Lung (tissue), 11 donors: ENCODE measurements at regions not wholly inside any gene's neighbourhood (a gene's known extent, or its start where the extent isn't known, plus 50 kb on each side); places are given as distances from the start of the nearest gene placed in this dataset.

Source experiments
- ATAC-seq: fragments of 200-7000 bp; cut with Tn5 transposase; one replicate; pipeline ENCODE4 v1.9.1; 2020; ENCODE audit warnings: moderate number of reproducible peaks; ENCODE audit not compliant: insufficient read depth, low FRiP score
- DNase-seq, 3 donors: peaks; one replicate each; pipeline ENCODE4 v3.0.0-alpha.2; 2013 to 2017
- H3K27ac ChIP-seq, 2 donors: one replicate each; pipeline ENCODE4 v1.5.1; 2013; ENCODE audit warnings: mild to moderate bottlenecking in 2 of 2, moderate library complexity in 2 of 2, control low read depth in 1 of 2, inconsistent platforms in 1 of 2, low read depth in 1 of 2, low read length in 1 of 2
- H3K27me3 ChIP-seq, 3 donors: one replicate each; pipeline ENCODE4 v1.5.1; 2013; ENCODE audit warnings: low read length in 2 of 3; ENCODE audit not compliant: control insufficient read depth in 3 of 3, insufficient read depth in 3 of 3
- H3K36me3 ChIP-seq, 4 donors: one replicate each; pipeline ENCODE4 v1.5.1; 2013; ENCODE audit warnings: low read length in 4 of 4, mild to moderate bottlenecking in 1 of 4, moderate library complexity in 1 of 4; ENCODE audit not compliant: control insufficient read depth in 4 of 4, insufficient read depth in 4 of 4
- H3K4me1 ChIP-seq, 5 donors: one replicate each; pipeline ENCODE4 v1.5.1; 2013; ENCODE audit warnings: low read length in 5 of 5, mild to moderate bottlenecking in 2 of 5, moderate library complexity in 1 of 5; ENCODE audit not compliant: control insufficient read depth in 5 of 5, insufficient read depth in 5 of 5
- H3K4me3 ChIP-seq: one replicate; pipeline ENCODE4 v1.5.1; 2013; ENCODE audit warnings: mild to moderate bottlenecking, control low read depth, moderate library complexity
- H3K9ac ChIP-seq, 2 donors: one replicate each; pipeline ENCODE4 v1.5.1; 2013; ENCODE audit warnings: low read length in 2 of 2, control low read depth in 1 of 2; ENCODE audit not compliant: insufficient read depth in 1 of 2
- H3K9me3 ChIP-seq, 4 donors: one replicate each; pipeline ENCODE4 v1.5.1; 2013; ENCODE audit warnings: low read length in 3 of 4, mild to moderate bottlenecking in 1 of 4, moderate library complexity in 1 of 4; ENCODE audit not compliant: control insufficient read depth in 4 of 4, insufficient read depth in 3 of 4
- CTCF ChIP-seq: IDR thresholded peaks from 2 replicates; pipeline ENCODE4 v1.5.1; 2012; ENCODE audit warnings: mild to moderate bottlenecking; ENCODE audit errors: control extremely low read depth, extremely low read depth
- WGBS, 2 donors: extraction: QIAGEN DNeasy Blood & Tissue Kit; methylation state at CpG; one replicate each; pipeline ENCODE4 v1.1.7; 2013; 5-methylcytosine and 5-hydroxymethylcytosine counted together
- donor health status: control.
- donor health status: control.
- donor health status: Bipolar disorder and iron deficiency.
- donor health status: healthy.
- donor health status: DM: yes; HTN: yes; CAD: no.

DNA sequence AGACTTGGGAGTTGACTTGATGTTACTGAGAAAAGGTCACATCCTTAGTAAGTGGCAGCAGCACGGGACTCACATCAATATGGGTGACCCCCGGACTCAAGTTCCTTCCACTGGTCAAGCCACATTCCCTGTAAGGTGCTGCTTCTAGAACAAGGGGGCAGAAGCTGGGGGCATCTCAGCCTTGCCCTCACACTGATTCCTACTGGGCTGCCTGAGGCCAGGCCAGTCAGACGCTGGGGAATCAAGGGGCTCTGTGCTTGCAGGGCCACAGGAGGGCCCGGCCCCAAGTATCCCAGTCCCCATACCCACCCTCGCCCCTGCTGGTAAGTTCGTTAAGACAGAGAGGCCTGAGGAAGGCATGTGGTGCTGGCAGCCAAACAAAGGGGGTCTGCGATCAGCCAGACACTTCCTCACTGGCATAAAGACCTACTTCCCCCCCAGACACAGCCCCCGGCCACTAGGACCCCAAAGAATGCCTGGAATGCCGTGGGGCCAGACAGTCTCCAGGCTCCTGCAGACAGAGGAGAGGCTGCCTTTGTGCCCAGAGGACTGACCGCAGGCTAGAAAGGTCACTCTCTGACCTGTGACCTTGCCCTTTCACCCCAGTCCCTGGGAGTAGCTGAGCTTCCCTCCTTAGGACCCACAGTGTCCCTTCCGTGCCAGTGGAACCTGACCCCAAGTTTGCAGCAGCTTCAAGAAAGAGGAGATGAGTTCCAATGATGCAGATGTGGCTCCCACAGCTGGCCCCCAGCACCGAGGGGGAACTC, 83.6 kb downstream of the HS1BP3 start:
- no peak for ATAC-seq
- Histone ChIP-seq H3K4me1 (peaks cover 0 to 20% (median 9%) of the 10 kb centered on the region in 5 donors), H3K9ac (no peak overlapping the region), H3K9me3 (no peaks in the 10 kb centered on the region), H3K27ac (no peak overlapping the region), H3K36me3 (no peaks in the 10 kb centered on the region), H3K4me3 (no peak overlapping the region), H3K27me3 (no peaks in the 10 kb centered on the region)
- TF ChIP-seq CTCF, result no peak
- peak in 2 of 3 donors; percentile 40 to 49 for DNase-seq
- 78 to 81% methylated on average over 12 of the region's 12 CpGs for WGBS, 2 donors
